Transverse colon (tissue), 4 donors: ENCODE measurements at regions not wholly inside any gene's neighbourhood (a gene's known extent, or its start where the extent isn't known, plus 50 kb on each side); places are given as distances from the start of the nearest gene placed in this dataset.

Source experiments
- DNase-seq: peaks from one replicate; pipeline ENCODE4 v3.0.0-alpha.2; 2019
- H3K27ac ChIP-seq, 4 donors: fragments of 200-600 bp; sonication (generic); 2 replicates each; pipeline ENCODE4 v1.5.1; 2016 to 2018; ENCODE audit warnings: inconsistent platforms in 4 of 4
- H3K27me3 ChIP-seq: fragments of 200-600 bp; sonication (generic); 2 replicates; pipeline ENCODE4 v1.5.1; 2017; ENCODE audit warnings: inconsistent platforms
- H3K36me3 ChIP-seq, 4 donors: fragments of 200-600 bp; sonication (generic); 2 replicates each; pipeline ENCODE4 v1.5.1; 2017 to 2019; ENCODE audit warnings: inconsistent platforms in 4 of 4
- H3K4me1 ChIP-seq, 4 donors: fragments of 200-600 bp; sonication (generic); 2 replicates each; pipeline ENCODE4 v1.5.1; 2017 to 2020; ENCODE audit warnings: inconsistent platforms in 4 of 4
- H3K4me3 ChIP-seq, 4 donors: fragments of 200-600 bp; sonication (generic); 1 replicate in 1 of 4; 2 replicates in 3 of 4; pipeline versions ENCODE4 v1.5.1 to v1.6.1; 2017 to 2019; ENCODE audit warnings: inconsistent platforms in 4 of 4
- H3K9me3 ChIP-seq, 2 donors: fragments of 200-600 bp; sonication (generic); 2 replicates each; pipeline ENCODE4 v1.5.1; 2017 to 2019; ENCODE audit warnings: inconsistent platforms in 2 of 2
- EP300 ChIP-seq: sonication (generic); formaldehyde crosslinking; IDR thresholded peaks from one replicate; pipeline ENCODE4 v1.6.1; 2017; ENCODE audit warnings: antibody characterized with exemption, low read depth
- POLR2A ChIP-seq: fragments of 450-650 bp; IDR thresholded peaks from one replicate; pipeline ENCODE4 v1.6.1; 2016; ENCODE audit warnings: antibody characterized with exemption, mild to moderate bottlenecking, moderate library complexity
- POLR2AphosphoS5 ChIP-seq, 3 donors: sonication (generic); formaldehyde crosslinking; IDR thresholded peaks; one replicate each; pipeline ENCODE4 v1.6.1; 2016; ENCODE audit warnings: antibody characterized with exemption in 3 of 3
- WGBS, 2 donors: methylation state at CpG; one replicate each; pipeline ENCODE4 v1.1.5; 2018; ENCODE audit warnings: low coverage in 1 of 2; 5-methylcytosine and 5-hydroxymethylcytosine counted together
- in situ Hi-C, 4 donors: fragments of 200-750 bp; cut with MboI; loops; one replicate each; pipeline versions ENCODE4 v1.15.0 to v1.15.1; 2017; ENCODE audit warnings: low sequenced_read_pairs in 3 of 4, low pct_ligation_motif_present in 1 of 4, low pct_unique_long_range_greater_than_20kb in 1 of 4
- intact Hi-C: fragments of 100-400 bp; cut with DNase I; formaldehyde crosslinking; loops from one replicate; pipeline ENCODE4 v1.15.1; 2023; ENCODE audit warnings: low total_unique reads
- TF ChIP-seq, protein P1 (sequence below), 5 experiments: fragments of 200-600 bp in 3 of 5; fragments of 450-650 bp in 2 of 5; sonication (generic) in 3 of 5; IDR thresholded peaks; 1 replicate in 2 of 5; 2 replicates in 3 of 5; pipeline ENCODE4 v1.5.1; 2016 to 2017; ENCODE audit warnings: antibody characterized with exemption in 5 of 5, inconsistent platforms in 3 of 5, mild to moderate bottlenecking in 2 of 5, moderate library complexity in 1 of 5

DNA sequence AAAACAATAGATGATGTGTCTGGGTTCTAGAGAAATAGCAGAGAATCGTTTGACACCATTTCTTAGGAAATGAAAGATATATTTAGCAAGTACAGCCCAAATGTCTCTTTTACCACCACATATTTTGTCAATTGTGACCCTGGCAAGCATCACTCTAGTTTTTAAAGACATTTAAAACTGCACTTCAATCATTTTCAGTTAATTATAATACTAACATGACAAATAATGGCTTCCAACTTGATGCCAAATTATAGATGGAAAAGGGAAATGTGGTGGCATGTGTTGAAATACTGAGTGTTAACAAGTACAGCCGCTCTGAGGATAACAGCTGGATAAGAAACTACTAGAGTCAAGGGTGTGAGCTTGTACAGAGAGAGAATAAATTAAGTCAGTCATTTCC, 648.9 kb downstream of the FRK start:
- Histone ChIP-seq H3K9me3 (no peaks in the 10 kb centered on the region), H3K4me3 (no peak overlapping the region), H3K27me3 (no peaks in the 10 kb centered on the region), H3K27ac (no peak overlapping the region), H3K4me1 (no peaks in the 10 kb centered on the region), H3K36me3 (no peaks in the 10 kb centered on the region)
- intact Hi-C loops = no loop called here
- TF ChIP-seq POLR2AphosphoS5 (IDR thresholded peaks at IDR 0.05) (no peak), POLR2A (no peak), EP300 (no peak)
- TF ChIP-seq, protein P1, sequence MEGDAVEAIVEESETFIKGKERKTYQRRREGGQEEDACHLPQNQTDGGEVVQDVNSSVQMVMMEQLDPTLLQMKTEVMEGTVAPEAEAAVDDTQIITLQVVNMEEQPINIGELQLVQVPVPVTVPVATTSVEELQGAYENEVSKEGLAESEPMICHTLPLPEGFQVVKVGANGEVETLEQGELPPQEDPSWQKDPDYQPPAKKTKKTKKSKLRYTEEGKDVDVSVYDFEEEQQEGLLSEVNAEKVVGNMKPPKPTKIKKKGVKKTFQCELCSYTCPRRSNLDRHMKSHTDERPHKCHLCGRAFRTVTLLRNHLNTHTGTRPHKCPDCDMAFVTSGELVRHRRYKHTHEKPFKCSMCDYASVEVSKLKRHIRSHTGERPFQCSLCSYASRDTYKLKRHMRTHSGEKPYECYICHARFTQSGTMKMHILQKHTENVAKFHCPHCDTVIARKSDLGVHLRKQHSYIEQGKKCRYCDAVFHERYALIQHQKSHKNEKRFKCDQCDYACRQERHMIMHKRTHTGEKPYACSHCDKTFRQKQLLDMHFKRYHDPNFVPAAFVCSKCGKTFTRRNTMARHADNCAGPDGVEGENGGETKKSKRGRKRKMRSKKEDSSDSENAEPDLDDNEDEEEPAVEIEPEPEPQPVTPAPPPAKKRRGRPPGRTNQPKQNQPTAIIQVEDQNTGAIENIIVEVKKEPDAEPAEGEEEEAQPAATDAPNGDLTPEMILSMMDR (IDR thresholded peaks at IDR 0.05) = no peak
- no peak for DNase-seq
- in situ Hi-C loops = no loop called here
- WGBS, 2 donors = 30 to 49% methylated on average over 1 to 2 of the region's 2 CpGs

DNA sequence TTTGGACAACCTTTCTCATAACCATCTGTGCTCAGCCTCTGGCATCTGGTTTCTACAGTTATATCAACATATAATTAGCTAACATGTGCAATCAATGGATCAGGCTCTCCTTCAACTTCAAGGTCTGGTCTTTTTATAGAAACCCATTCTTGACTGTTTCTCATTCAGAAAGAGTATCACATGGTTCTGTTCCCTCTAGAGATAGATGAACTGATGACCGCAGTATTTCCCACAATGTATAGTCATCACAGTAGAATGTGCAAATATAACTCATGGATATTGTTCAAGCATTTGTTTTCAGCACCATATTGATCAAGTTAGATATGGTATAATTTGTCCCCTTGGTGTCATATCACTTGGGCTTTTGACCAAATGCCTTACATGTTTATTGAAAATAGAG, 656.2 kb downstream of the FRK start:
- H3K4me1 ChIP-seq = no peaks in the 10 kb centered on the region
- H3K27me3 ChIP-seq = no peaks in the 10 kb centered on the region
- H3K4me3 ChIP-seq = no peak overlapping the region
- H3K36me3 ChIP-seq = no peaks in the 10 kb centered on the region
- peaks cover 3 to 5% of the 10 kb centered on the region in 2 donors for H3K9me3 ChIP-seq
- TF ChIP-seq POLR2AphosphoS5 (IDR thresholded peaks at IDR 0.05) (no peak), POLR2A (no peak), EP300 (no peak)
- TF ChIP-seq, protein P1 (IDR thresholded peaks at IDR 0.05) = no peak
- 84 to 100% methylated on average over 1 of the region's 1 CpG for WGBS, 2 donors
- in situ Hi-C loops = no loop called here
- intact Hi-C loops = no loop called here
- DNase-seq = no peak
- H3K27ac ChIP-seq = no peak overlapping the region

DNA sequence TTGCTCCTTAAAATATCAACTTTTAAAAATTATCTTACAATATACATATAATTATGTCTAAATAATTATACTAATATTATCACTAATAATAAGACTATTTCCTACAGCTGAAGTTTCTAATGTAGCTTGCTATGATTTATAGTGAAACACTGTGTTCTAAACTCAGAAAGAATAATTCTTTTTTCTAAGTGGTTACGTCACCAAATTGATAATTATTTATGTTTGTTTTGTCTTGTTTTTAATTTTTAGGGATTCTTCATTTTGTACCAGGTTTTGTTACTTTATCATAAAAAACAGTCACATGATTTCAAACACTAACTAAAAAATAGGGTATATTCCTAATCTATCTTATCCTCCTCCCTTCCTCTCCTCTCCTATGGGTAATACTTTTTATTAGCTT, 662.1 kb downstream of the FRK start:
- Histone ChIP-seq H3K4me1 (no peaks in the 10 kb centered on the region), H3K9me3 (peaks cover 3 to 5% of the 10 kb centered on the region in 2 donors), H3K36me3 (no peaks in the 10 kb centered on the region), H3K4me3 (no peak overlapping the region), H3K27me3 (no peaks in the 10 kb centered on the region), H3K27ac (no peak overlapping the region)
- 75 to 79% methylated on average over 1 of the region's 1 CpG for WGBS, 2 donors
- intact Hi-C loops (no loop called here), in situ Hi-C loops (no loop called here)
- TF ChIP-seq, protein P1 (IDR thresholded peaks at IDR 0.05) = no peak
- no peak for TF ChIP-seq POLR2AphosphoS5 (IDR thresholded peaks at IDR 0.05)
- no peak for TF ChIP-seq EP300
- no peak for TF ChIP-seq POLR2A
- no peak for DNase-seq

DNA sequence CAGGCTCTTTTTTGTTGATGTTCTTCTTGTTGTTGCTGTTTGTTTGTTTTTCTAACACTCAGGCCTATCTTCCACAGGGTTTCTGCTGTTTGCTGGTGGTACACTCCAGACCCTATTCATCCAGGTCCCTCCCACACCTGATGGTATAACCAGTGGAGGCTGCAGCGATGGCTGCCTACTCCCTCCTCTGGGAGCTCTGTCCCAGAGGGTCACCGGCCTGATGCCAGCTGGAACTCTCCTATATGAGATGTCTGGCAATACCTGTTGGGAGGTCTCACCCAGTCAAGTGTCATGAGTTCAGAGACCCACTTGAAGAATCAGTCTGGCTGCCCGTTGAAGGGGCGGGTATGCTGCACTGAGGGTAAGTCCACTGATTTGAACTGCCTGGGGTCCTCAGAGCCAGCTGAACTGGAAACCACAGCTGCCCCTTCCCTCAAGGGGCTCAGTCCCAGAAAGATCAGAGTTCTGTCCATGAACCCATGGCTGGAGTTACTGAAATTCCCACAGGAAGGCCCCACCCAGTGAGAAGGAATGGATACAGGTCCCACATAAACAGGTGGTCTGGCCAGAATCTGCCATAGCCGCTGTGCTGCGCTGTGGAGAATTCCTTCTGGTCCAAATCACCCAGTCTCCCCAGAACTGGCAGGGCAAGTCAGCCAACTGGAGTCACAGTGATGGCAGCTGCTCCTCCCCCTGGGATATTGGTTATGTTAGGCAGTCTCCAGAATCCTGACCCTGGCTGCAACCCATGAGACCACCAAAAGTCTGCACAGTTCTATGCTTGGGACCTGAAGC, 664.4 kb downstream of the FRK start:
- in situ Hi-C loops (no loop called here), intact Hi-C loops (no loop called here)
- Histone ChIP-seq H3K36me3 (no peaks in the 10 kb centered on the region), H3K4me3 (no peak overlapping the region), H3K9me3 (peaks cover 3 to 5% of the 10 kb centered on the region in 2 donors), H3K4me1 (no peaks in the 10 kb centered on the region), H3K27me3 (no peaks in the 10 kb centered on the region), H3K27ac (no peak overlapping the region)
- no peak for TF ChIP-seq POLR2AphosphoS5 (IDR thresholded peaks at IDR 0.05)
- TF ChIP-seq EP300 = no peak
- TF ChIP-seq, protein P1 (IDR thresholded peaks at IDR 0.05) = no peak
- TF ChIP-seq POLR2A = no peak
- DNase-seq = no peak
- WGBS, 2 donors = 72 to 76% methylated on average over 2 to 6 of the region's 6 CpGs
